Skin epidermis (tissue), 12 donors: ENCODE measurements at regions not wholly inside any gene's neighbourhood (a gene's known extent, or its start where the extent isn't known, plus 50 kb on each side); places are given as distances from the start of the nearest gene placed in this dataset.

Experiments used
- H3K27ac ChIP-seq, 21 experiments: fragments of 200-600 bp; sonication (generic) in 11 of 21; one replicate each; pipeline ENCODE4 v1.5.0; 2020; ENCODE audit warnings: mild to moderate bottlenecking in 3 of 21, inconsistent platforms in 2 of 21, moderate library complexity in 2 of 21
- H3K4me3 ChIP-seq, 7 experiments: fragments of 200-600 bp; sonication (generic) in 2 of 7; one replicate each; pipeline ENCODE4 v1.5.0; 2020; ENCODE audit warnings: inconsistent platforms in 2 of 7, mild to moderate bottlenecking in 2 of 7, moderate library complexity in 1 of 7

- no peak overlapping the region for H3K27ac ChIP-seq
- H3K4me3 ChIP-seq: no peak overlapping the region
Measured at GRCh38 chr3:61311044-61311443, 59.8 kb upstream of the FHIT start.

- Histone ChIP-seq H3K4me3 (no peak overlapping the region), H3K27ac (no peak overlapping the region)
Measured at GRCh38 chr3:61315871-61316270, 64.6 kb upstream of the FHIT start.

DNA sequence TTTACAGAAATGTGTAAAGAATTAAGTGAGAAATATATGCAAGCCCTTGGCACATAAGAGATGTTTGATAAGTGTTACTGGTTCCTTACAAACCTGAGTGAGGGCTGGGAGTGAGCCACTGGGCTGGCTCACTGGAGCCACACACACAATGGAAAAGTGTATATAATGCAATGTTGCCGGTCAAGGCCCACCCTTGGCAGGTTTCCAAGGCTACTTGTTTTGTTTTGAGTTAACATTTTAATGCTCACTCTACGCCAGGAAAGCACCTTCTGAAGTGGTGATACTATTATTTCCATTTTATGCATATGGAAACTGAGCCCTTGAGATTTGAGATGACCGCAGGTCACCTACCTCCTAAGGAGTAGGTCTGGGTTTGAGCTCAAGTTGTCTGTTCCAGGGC is 71.8 kb upstream of the FHIT start:
- Histone ChIP-seq H3K27ac (no peak overlapping the region), H3K4me3 (no peak overlapping the region)

DNA sequence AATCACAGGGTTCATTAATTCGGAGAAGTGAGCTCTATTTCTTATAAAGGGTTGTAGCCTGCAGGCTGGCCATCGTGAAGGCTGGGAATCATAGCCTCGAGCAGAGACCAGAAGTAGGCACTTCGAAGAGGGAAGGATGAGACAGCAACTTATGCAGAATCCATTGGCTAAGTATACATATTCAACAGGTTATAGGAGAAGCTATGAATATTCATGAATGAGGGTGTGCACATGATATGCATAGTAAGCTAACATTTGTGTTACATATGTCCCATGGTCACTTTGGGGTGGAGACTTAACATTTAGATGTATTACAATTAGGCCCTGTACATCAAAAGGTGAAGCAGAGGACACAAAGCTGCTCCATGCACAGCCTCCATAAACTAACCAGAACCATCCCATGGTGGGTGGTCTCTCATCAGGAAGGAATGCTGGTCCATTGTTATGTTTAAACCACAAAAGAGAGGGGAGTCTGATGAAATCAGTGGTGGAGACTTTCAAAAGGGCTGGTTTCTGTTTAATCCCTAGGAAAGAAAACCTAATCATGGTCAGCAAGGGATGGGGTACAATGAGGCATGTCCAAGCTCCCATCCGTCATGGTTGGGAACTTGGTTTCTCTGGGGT is 80.8 kb upstream of the FHIT start:
- H3K27ac ChIP-seq: no peak overlapping the region
- no peak overlapping the region for H3K4me3 ChIP-seq

- H3K27ac ChIP-seq: no peak overlapping the region
- H3K4me3 ChIP-seq: no peak overlapping the region
Measured at GRCh38 chr3:61333192-61333961, 82.1 kb upstream of the FHIT start.

DNA sequence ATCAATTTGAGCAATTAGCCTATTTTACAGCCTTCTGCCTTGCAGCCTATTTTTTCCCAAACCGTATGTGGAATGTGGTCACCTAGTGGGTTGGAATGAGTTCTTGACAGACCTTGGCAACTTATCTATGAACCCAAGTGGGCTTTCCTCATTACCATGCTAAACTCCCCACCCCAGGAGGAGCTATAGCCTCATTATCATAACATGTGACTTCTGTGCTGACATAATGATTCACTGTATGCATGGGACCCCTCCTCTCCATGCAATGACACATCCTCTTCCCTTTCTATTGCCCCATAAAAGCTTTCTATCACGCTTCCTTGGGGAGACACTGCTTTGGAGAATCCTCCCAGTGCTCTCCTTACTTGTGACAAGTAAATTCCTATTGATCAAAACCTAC is 83.5 kb upstream of the FHIT start:
- no peak overlapping the region for H3K4me3 ChIP-seq
- no peak overlapping the region for H3K27ac ChIP-seq

DNA sequence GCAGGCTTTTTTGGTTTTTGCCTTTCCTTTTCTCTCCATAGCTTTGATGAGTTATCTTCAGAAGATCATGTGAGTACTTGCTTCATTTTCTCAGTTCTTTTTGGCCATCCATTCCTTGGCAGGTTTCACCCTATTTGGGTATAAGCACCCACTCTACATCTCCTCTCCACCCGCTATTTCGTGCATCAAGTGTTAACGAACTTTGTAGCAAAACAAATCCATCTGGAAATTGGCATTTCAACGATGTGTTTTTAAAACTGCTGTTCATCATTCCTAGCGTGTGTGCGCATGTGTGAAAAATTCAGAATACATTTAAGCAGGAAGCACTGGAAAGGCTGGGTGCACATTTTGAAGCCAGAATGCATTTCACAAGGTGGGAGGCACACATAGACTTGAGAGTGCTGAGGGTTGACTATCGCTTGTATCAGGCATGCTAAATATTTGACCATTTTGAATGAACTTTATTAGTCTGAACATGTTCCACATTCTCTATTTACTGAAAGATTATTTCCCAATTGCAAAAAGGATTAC is 89.7 kb upstream of the FHIT start:
- H3K4me3 ChIP-seq: no peak overlapping the region
- no peak overlapping the region for H3K27ac ChIP-seq

- Histone ChIP-seq H3K4me3 (no peak overlapping the region), H3K27ac (no peak overlapping the region)
Measured at GRCh38 chr3:61343543-61343942, 92.3 kb upstream of the FHIT start.

DNA sequence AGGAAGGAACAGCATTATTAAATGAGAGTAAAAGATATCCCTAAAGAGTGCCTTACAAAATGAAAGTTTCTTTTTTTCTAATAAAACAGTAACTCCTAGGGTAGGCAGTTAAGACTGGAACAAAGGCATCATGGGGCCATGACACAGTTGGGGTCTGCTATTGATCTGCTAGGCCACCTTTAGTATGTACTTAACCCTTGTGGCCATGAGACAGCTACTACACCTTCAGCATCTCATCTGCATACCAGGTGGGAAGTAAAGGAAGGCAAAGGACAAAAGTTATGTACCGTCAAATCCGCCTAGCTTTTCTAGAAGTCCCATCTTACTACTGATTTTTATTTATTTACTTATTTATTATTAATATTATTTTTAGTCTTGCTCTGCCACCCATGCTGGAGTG is 93.8 kb upstream of the FHIT start:
- Histone ChIP-seq H3K4me3 (no peak overlapping the region), H3K27ac (no peak overlapping the region)

DNA sequence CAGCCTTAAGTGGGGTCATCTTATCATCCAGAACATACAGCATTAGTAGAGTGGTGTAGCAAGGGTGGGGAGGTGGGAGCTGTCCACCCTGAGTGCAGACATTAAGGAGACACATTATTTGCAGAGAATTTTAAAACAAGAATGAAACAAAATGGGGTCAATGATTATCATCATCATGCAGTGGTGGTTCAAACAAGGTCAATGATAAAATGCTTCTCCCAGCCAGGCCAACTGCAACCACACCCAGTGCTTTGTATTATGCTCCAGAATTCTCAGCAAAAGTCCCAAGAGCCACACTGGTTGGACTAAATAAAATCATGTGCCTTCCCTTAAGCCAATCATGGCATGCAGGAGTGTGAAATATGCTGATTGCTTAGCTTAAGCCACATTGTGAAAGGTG is 96.7 kb upstream of the FHIT start:
- H3K4me3 ChIP-seq: no peak overlapping the region
- no peak overlapping the region for H3K27ac ChIP-seq

DNA sequence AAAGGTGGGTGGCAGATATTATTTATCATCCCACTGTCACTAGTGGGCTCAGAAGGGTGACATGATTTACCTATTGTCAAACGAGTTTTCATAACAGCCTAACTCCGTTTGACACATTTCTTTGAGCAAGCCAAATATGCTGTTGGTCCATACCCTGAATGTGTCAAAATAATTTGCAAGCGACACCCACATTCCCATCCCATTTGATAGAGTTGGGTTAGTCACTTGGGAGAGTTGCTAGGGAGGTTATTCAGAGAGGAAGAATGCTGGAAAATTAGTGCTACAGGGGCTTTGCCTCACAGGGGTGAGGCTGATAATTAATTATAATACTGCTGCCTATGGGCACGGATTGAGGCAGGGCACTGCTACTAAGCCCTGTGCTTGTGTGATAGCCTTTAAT is 98.5 kb upstream of the FHIT start:
- H3K27ac ChIP-seq: no peak overlapping the region

DNA sequence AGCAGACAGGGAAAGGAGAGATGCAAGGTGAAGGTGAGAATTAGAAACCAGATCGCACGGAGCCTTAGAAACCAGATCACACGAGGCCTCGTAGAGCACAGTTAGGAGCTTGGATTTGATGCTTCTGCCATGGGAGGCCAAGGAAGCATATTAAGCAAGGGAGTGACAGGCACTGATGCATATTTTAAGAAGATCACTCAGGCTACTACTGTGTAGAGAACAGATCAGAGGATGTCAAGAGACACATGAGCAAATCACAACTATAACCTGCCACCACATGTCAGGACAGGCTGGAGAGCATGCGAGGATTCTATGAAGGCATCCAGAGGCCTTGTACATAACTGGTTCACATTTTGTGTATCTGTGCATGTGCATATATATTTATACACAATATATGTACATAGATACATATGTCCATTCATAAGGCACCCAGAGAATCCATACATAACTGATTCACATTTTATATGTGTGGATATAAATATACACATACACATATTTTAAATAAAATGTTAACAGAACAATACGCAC is 99.6 kb upstream of the FHIT start:
- Histone ChIP-seq H3K27ac (no peak overlapping the region), H3K4me3 (no peak overlapping the region)

More for the DNA sequence above, 98.5 kb upstream of the FHIT start:
- no peak overlapping the region for H3K4me3 ChIP-seq

- Histone ChIP-seq H3K27ac (no peak overlapping the region), H3K4me3 (no peak overlapping the region)
Measured at GRCh38 chr3:61352306-61352705, 101.1 kb upstream of the FHIT start.

- H3K27ac ChIP-seq: no peak overlapping the region
- H3K4me3 ChIP-seq: no peak overlapping the region
Measured at GRCh38 chr3:61353382-61353781, 102.1 kb upstream of the FHIT start.

DNA sequence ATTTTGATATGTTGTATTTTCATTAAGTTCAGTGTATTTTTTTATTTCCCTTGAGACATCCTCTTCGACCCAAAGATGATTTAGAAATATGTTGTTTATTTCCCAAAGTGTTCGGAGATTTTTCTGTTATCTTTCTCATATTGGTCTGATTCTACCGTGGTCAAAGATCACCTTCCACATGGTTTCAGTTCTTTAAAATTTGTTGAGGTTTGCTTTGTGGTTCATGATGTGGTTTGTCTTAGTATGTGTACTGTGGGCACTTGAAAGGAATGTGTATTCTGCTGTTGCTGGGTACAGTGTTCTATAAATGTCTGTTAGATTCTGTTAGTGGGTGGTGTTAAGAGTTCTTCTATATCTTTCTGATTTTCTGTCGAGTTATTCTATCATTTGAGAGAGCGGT is 103.4 kb upstream of the FHIT start:
- Histone ChIP-seq H3K4me3 (no peak overlapping the region), H3K27ac (no peak overlapping the region)

GRCh38 chr3:61356685-61357084 is 105.4 kb upstream of the FHIT start:
- no peak overlapping the region for H3K4me3 ChIP-seq
- no peak overlapping the region for H3K27ac ChIP-seq

DNA sequence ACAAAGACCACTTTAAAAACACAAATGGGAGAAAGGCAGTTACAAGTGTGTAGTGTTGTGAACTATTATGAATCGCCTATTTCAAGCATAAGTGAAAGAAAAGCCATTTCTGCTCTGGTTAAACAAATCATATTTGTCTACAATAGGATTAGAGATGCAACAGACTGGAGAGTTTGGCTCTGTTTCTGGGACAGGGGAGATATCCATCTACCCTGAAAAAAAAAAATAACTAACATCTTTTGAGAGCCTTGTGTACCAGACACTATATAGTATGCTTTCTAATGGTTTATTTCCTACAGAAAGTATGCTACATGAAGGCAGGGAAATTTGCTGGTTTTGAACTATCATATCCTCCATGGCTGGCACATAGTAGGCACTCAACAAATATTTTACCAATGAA is 106.7 kb upstream of the FHIT start:
- H3K4me3 ChIP-seq: no peak overlapping the region
- peak overlapping the region in 1 of 21 experiments; percentile 16 for H3K27ac ChIP-seq

DNA sequence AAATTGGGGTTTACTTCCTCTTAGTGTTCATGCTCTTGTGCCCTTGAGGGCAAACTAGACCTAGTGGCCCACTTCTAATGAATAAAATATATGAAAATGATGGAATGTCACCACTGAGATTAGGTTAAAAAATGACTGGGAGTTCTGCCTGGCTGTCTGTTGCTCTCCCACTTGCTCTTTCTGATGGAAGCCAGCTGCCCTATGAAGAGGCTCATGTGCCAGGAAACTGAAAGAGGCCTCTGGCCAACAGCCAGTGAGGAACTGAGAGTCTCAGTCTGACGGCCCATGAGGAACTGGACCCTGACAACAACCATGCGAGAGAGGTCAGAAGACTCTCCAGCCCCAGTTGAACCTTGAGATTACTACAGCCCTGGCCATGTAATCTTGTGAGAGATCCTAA is 107.1 kb upstream of the FHIT start:
- Histone ChIP-seq H3K27ac (peak overlapping the region in 1 of 21 experiments; percentile 16), H3K4me3 (no peak overlapping the region)

- H3K4me3 ChIP-seq: no peak overlapping the region
- H3K27ac ChIP-seq: no peak overlapping the region
Measured at GRCh38 chr3:61360297-61360965, 109.2 kb upstream of the FHIT start.

- no peak overlapping the region for H3K27ac ChIP-seq
- H3K4me3 ChIP-seq: no peak overlapping the region
Measured at GRCh38 chr3:61369678-61370077, 118.4 kb upstream of the FHIT start.

GRCh38 chr3:61371123-61371522 is 119.9 kb upstream of the FHIT start:
- Histone ChIP-seq H3K4me3 (no peak overlapping the region), H3K27ac (no peak overlapping the region)
